Astrocyte (in vitro differentiated cells and primary cell): ENCODE measurements at regions not wholly inside any gene's neighbourhood (a gene's known extent, or its start where the extent isn't known, plus 50 kb on each side); places are given as distances from the start of the nearest gene placed in this dataset.

ENCODE experiments used
- DNase-seq: peaks from one replicate; pipeline ENCODE4 v3.0.0-alpha.2; 2010; ENCODE audit warnings: low read depth
- FAIRE-seq: peaks from 2 replicates; lab custom pipeline; 2011; peaks lifted over from hg19 to GRCh38; lab: Jason Lieb, UNC
- H2AFZ ChIP-seq: 2 replicates; pipeline ENCODE4 v1.6.0; 2012; ENCODE audit warnings: low read depth, low read length, inconsistent platforms
- H3K27ac ChIP-seq: 2 replicates; pipeline ENCODE4 v1.5.1; 2011; ENCODE audit warnings: low read depth, low read length, inconsistent platforms
- H3K27me3 ChIP-seq: 2 replicates; pipeline ENCODE4 v1.6.0; 2011; ENCODE audit warnings: low read length, inconsistent platforms; ENCODE audit not compliant: insufficient read depth
- H3K36me3 ChIP-seq: 2 replicates; pipeline ENCODE4 v1.5.1; 2011; ENCODE audit warnings: low read length, inconsistent platforms; ENCODE audit not compliant: insufficient read depth
- H3K4me1 ChIP-seq: 2 replicates; pipeline ENCODE4 v1.5.1; 2011; ENCODE audit warnings: low read length, inconsistent platforms; ENCODE audit not compliant: insufficient read depth
- H3K4me2 ChIP-seq: 2 replicates; pipeline ENCODE4 v1.6.0; 2012; ENCODE audit warnings: low read length, inconsistent platforms
- H3K4me3 ChIP-seq: 2 replicates; pipeline ENCODE4 v1.5.1; 2011; ENCODE audit warnings: low read depth, mild to moderate bottlenecking, low read length, inconsistent platforms; ENCODE audit not compliant: insufficient read depth
- H3K79me2 ChIP-seq: 2 replicates; pipeline ENCODE4 v1.6.0; 2012; ENCODE audit warnings: mild to moderate bottlenecking, low read length, inconsistent platforms; ENCODE audit not compliant: insufficient read depth
- H3K9ac ChIP-seq: 2 replicates; pipeline ENCODE4 v1.6.0; 2012; ENCODE audit warnings: mild to moderate bottlenecking, low read length, inconsistent platforms
- H3K9me3 ChIP-seq: 2 replicates; pipeline ENCODE4 v1.5.1; 2012; ENCODE audit warnings: low read depth, mild to moderate bottlenecking, low read length, inconsistent platforms; ENCODE audit not compliant: insufficient read depth
- H4K20me1 ChIP-seq: 2 replicates; pipeline ENCODE4 v1.6.0; 2012; ENCODE audit warnings: low read length, inconsistent platforms; ENCODE audit not compliant: insufficient read depth
- H3K27ac Mint-ChIP-seq: one replicate; pipeline ENCODE4 v1.8.0; 2021; ENCODE audit warnings: mild to moderate bottlenecking, mixed read lengths; ENCODE audit not compliant: unreplicated experiment
- H3K27me3 Mint-ChIP-seq: one replicate; pipeline ENCODE4 v1.8.0; 2021; ENCODE audit warnings: low read depth, mixed read lengths; ENCODE audit not compliant: unreplicated experiment
- H3K36me3 Mint-ChIP-seq: one replicate; pipeline ENCODE4 v1.8.0; 2021; ENCODE audit warnings: low read depth, mixed read lengths; ENCODE audit not compliant: unreplicated experiment
- H3K4me1 Mint-ChIP-seq: one replicate; pipeline ENCODE4 v1.8.0; 2021; ENCODE audit warnings: low read depth, mixed read lengths; ENCODE audit not compliant: unreplicated experiment
- H3K4me3 Mint-ChIP-seq: one replicate; pipeline ENCODE4 v1.8.0; 2021; ENCODE audit warnings: mild to moderate bottlenecking, moderate library complexity, mixed read lengths; ENCODE audit not compliant: unreplicated experiment
- H3K9me3 Mint-ChIP-seq: one replicate; pipeline ENCODE4 v1.8.0; 2021; ENCODE audit warnings: mild to moderate bottlenecking, mixed read lengths; ENCODE audit not compliant: unreplicated experiment
- EZH2 ChIP-seq: IDR thresholded peaks from 2 replicates; pipeline ENCODE4 v1.6.1; 2012; ENCODE audit warnings: mild to moderate bottlenecking, low read length, inconsistent platforms; ENCODE audit not compliant: insufficient read depth
- TF ChIP-seq, protein P1 (sequence below): IDR thresholded peaks from 2 replicates; pipeline ENCODE4 v1.5.1; 2011; ENCODE audit warnings: low read depth, mild to moderate bottlenecking, inconsistent platforms, low read length, moderate library complexity; ENCODE audit not compliant: insufficient read depth

DNA sequence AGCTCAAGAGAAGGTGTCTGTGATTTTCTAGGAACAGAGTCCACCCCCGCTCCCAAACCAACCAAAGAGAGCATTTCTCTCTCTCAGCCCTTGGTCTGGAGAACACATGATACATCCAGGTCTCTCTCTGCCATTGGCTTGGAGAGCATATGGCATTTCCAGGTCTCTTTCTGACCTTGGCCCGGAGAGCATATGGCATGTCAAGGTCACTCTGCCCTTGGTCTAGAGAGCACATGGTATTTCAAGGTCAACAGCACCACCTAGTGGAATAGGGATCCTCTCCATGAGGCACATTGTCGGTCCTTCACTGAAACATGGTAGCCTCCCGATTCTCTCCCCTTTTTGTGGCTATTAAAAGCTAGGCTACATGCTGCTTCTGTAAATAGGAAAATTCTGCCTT is 437.7 kb upstream of the OLFM3 start:
- H3K9me3 ChIP-seq: no peaks in the 10 kb centered on the region
- H3K9me3 Mint-ChIP-seq: no peaks in the 10 kb centered on the region

DNA sequence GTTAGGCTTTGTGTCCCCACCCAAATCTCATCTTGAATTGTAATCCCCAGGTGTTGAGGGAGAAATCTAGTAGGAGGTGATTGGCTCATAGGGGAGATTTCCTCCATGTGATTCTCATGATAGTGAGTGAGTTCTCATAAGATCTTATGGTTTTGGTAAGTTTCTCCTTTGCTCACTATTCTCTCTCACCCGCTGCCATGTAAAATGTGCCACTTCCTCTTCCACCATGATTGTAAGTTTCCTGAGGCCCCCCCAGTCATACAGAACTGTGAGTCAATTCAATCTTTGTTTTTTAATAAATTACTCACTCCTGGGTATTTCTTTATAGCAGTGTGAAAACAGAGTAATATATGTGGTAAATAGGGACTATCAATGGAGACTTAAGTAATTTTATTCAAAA is 434.5 kb upstream of the OLFM3 start:
- no peak overlapping the region for H2AFZ ChIP-seq
- no peak for TF ChIP-seq EZH2
- TF ChIP-seq, protein P1, sequence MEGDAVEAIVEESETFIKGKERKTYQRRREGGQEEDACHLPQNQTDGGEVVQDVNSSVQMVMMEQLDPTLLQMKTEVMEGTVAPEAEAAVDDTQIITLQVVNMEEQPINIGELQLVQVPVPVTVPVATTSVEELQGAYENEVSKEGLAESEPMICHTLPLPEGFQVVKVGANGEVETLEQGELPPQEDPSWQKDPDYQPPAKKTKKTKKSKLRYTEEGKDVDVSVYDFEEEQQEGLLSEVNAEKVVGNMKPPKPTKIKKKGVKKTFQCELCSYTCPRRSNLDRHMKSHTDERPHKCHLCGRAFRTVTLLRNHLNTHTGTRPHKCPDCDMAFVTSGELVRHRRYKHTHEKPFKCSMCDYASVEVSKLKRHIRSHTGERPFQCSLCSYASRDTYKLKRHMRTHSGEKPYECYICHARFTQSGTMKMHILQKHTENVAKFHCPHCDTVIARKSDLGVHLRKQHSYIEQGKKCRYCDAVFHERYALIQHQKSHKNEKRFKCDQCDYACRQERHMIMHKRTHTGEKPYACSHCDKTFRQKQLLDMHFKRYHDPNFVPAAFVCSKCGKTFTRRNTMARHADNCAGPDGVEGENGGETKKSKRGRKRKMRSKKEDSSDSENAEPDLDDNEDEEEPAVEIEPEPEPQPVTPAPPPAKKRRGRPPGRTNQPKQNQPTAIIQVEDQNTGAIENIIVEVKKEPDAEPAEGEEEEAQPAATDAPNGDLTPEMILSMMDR: no peak
- H3K27ac ChIP-seq: no peak overlapping the region
- no peaks in the 10 kb centered on the region for H3K9me3 ChIP-seq
- Mint-ChIP-seq H3K4me1 (no peaks in the 10 kb centered on the region), H3K27me3 (peaks cover under 1% of the 10 kb centered on the region), H3K27ac (no peak overlapping the region), H3K9me3 (no peaks in the 10 kb centered on the region), H3K36me3 (no peaks in the 10 kb centered on the region), H3K4me3 (no peak overlapping the region)
- no peaks in the 10 kb centered on the region for H3K36me3 ChIP-seq
- H3K27me3 ChIP-seq: no peaks in the 10 kb centered on the region
- H3K4me3 ChIP-seq: no peak overlapping the region
- no peaks in the 10 kb centered on the region for H3K4me1 ChIP-seq
- DNase-seq: no peak
- H3K4me2 ChIP-seq: no peak overlapping the region
- H3K79me2 ChIP-seq: no peaks in the 10 kb centered on the region
- FAIRE-seq: no peak
- H3K9ac ChIP-seq: no peak overlapping the region
- no peaks in the 10 kb centered on the region for H4K20me1 ChIP-seq

More for the DNA sequence above, 437.7 kb upstream of the OLFM3 start:
- Mint-ChIP-seq H3K4me1 (no peaks in the 10 kb centered on the region), H3K4me3 (no peak overlapping the region), H3K27ac (no peak overlapping the region), H3K27me3 (peaks cover 4% of the 10 kb centered on the region), H3K36me3 (no peaks in the 10 kb centered on the region)
- FAIRE-seq: no peak
- no peaks in the 10 kb centered on the region for H3K36me3 ChIP-seq
- no peaks in the 10 kb centered on the region for H3K4me1 ChIP-seq
- H3K27me3 ChIP-seq: no peaks in the 10 kb centered on the region
- H3K79me2 ChIP-seq: no peaks in the 10 kb centered on the region
- H3K4me2 ChIP-seq: no peak overlapping the region
- DNase-seq: no peak
- no peak overlapping the region for H3K27ac ChIP-seq
- H3K4me3 ChIP-seq: no peak overlapping the region
- TF ChIP-seq EZH2: no peak
- TF ChIP-seq, protein P1: peak; percentile 11
- H2AFZ ChIP-seq: no peak overlapping the region
- no peaks in the 10 kb centered on the region for H4K20me1 ChIP-seq
- no peak overlapping the region for H3K9ac ChIP-seq

DNA sequence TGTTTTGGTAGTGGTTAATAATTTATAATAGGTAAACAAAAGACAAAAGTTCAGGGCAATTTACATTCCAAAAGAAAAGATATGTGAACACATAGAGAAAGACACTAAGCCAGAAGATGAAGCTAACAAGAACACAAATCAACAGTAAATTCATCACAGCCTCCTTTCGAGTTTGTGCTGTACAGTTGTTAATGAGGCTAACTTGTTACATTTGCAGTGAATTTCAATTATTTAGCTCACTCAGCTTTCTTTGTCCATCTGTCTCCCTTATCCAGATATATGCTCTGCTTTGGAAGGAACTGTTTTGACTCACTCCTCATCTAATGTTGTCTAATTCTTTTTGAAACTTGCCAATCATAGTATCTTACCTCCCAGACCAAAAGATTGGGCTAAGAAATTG is 423.3 kb upstream of the OLFM3 start:
- no peak for TF ChIP-seq EZH2
- TF ChIP-seq, protein P1: no peak
- H3K36me3 Mint-ChIP-seq: no peaks in the 10 kb centered on the region
- no peaks in the 10 kb centered on the region for H3K27me3 Mint-ChIP-seq
- no peak overlapping the region for H3K4me3 Mint-ChIP-seq
- no peak overlapping the region for H3K27ac Mint-ChIP-seq
- Histone ChIP-seq H3K27me3 (no peaks in the 10 kb centered on the region), H3K4me2 (no peak overlapping the region), H3K27ac (no peak overlapping the region), H3K36me3 (no peaks in the 10 kb centered on the region), H3K4me3 (no peak overlapping the region), H2AFZ (no peak overlapping the region), H3K4me1 (no peaks in the 10 kb centered on the region), H3K9me3 (no peaks in the 10 kb centered on the region), H4K20me1 (no peaks in the 10 kb centered on the region), H3K79me2 (no peaks in the 10 kb centered on the region), H3K9ac (no peak overlapping the region)
- no peaks in the 10 kb centered on the region for H3K9me3 Mint-ChIP-seq
- no peak for FAIRE-seq
- no peak for DNase-seq
- no peaks in the 10 kb centered on the region for H3K4me1 Mint-ChIP-seq
